Activated T-cell treated with anti-CD3 and anti-CD28 coated beads for 4 hours (primary cell): ENCODE measurements at regions not wholly inside any gene's neighbourhood (a gene's known extent, or its start where the extent isn't known, plus 50 kb on each side); places are given as distances from the start of the nearest gene placed in this dataset.

Source experiments
- DNase-seq: peaks from one replicate; pipeline ENCODE4 v3.0.0-alpha.2; 2020

DNA sequence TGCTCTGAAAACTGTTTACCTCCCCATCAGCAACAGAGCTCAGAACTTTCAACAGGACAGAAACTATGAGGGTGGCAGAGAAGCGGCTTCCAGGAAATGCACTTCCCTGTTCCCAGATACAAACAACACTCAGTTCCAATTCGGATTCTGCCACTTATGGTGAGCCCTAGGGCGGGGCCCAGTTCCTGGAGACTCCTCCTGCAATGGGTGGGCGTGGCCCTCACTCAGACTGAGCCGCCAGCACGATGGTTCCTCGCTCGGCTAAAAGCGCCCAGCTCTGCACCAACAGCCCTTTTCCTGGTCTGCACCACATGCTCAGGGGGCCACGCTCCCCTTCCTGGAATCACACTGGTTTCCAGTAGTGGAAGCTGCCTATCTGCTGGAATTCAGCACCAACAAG is 314.1 kb downstream of the CTTN start:
- no peak for DNase-seq

DNA sequence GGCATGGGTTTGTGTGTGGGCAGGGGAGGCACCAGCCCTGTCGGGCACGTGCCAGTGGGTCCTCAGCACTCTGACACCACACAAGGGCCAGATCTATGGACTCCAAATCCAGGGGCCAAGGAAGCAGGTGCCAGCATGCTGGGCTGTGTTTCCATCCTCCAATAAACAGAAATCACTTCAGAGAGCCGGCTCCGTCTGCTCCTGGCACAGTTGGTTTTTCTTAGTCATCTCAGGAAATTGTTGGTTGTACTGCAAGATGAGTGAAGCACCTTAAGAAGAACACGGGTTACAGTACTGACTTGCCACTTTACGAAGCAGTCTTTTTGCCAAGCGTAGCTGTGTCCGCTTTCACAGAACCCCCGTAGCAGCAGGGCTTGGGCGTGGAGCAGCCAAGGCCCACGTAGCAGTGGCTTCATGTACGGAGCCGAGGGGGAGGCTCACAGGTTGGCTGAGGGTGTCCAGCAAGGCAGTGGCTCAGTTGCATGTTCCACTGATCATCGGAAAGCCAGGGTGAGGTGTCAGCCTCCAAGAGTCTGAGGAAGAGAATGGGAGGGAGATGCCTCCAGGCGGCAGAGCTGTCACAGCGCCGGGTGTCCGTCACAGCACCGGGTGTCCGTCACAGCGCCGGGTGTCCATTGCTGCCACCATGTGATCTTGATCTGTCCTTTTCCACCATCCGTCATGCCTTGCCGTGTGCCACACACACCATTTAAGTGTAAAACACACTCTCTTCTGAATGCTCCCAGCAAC is 314.9 kb downstream of the CTTN start:
- DNase-seq = no peak

DNA sequence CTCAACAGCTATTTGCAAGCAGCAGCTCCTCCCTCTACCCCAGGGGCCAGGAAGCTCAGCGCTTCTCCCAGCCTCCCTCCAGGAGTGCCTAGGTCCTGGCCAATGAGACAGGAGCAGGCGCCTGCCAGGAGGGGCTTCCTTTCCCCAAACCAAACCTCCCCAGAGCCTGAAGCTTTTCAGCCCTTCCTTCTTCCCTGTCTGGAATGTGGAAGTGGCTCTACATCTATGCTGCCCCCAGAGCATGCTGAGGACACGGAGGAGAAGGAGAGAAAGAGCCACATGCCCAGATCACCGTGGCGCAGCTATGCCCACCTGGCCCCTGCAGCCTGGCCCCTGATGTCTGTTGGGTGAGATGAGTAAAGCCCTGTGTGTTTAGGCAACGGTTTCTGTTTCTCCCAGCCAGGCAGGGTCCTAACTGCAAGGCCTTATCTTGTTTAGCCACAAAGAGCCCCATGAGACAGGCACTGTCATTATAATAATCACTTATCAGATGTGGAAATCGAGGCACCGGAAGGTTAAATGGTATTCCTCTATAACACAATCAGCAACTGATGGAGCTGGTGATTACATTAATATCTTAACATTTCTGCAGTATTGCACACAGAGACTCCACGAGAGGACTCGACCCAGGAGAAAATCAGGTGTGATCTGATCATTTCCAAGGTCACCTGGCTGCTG is 315.8 kb downstream of the CTTN start:
- DNase-seq = no peak

DNA sequence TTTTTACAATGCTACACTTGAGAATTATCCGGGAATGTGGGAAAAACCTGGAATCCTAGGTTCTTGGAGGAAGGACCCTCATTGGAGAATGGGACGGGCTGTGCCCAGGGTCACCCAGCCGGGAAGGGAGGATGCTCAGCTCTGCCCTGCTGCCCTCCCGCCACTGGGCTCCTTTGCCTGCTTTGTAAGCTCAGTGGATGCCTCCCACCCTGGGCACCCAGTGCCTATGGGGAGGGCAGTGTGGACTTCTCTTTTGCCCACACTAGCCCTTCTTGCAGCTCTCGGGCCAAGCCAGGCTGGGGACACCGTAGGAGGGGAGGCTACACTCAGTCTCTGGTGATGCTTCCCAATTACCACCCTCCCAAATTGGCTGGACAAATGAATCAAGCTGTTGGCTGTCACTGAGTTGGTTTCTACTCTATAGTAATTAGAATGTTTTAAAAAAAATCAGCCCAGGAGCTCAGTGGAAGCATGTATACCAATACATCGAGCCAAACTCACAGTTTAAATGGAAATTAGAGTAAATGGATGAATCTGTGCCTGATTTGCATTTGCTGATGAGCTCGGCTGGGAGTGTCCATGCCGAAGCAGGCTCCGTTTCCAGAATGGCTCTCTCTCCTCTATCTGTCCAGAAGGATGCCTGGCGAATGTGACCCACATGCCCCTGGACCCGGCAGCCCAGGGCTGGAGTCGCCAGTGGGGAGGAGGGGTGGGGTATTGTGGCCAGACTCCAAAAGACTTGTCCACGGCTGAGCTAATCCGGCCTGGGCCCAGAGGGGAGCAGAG is 317.0 kb downstream of the CTTN start:
- DNase-seq = no peak

DNA sequence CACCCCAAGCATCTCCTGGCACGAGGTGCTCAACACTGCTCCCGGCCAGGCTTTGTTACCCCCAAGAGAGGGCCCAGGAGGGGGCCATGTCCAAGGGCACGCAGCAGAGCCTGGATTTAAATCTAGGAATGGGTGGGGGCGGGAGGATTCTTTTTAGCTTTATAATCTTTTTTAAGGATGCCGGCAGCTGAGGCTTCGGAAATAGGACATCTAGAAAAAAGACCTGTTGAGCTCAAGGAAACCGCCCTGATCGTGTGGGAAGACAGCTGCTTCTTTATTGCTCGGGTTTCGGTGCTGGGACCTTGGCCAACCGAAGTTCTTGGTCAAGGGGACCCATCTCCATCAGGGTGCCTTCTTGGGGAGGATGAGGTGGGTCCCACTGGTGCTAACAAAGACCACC is 317.9 kb downstream of the CTTN start:
- no peak for DNase-seq

DNA sequence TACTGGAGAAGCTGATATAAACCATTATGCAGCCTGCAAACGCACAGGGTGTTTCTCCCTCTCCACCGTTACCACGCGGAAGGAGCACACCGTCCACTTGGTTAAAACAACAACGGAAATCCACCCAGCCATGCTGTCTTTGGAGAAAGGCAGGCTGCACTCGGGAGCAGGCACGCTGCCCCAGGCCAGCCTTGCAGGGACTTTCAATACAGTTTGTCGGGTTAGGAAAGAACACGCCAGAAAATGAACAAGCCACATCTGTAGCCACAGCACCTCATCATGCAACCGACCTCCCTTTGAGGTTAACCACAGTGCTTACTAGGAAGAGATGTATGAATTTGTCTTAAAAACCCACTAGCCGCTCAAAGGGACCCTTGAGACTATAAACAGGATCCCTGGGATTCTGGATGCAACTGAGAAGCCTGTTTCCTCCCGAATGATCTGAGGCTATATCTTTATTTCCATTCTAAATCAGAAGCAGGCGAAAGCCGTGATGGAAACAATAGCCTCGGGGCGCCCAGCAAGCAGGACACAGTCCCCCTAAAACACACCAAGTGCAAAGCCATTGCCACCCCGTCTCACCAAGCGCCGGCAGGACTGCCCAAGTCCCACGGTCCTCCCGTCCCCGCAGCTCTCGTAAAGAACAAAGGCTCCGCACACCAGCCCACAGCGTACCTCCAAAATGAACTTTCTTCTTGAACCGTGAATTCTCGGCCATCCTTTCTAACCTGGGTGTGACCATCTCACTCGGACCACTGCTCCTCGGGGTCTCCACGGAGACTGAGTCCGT is 318.9 kb downstream of the CTTN start:
- no peak for DNase-seq

DNA sequence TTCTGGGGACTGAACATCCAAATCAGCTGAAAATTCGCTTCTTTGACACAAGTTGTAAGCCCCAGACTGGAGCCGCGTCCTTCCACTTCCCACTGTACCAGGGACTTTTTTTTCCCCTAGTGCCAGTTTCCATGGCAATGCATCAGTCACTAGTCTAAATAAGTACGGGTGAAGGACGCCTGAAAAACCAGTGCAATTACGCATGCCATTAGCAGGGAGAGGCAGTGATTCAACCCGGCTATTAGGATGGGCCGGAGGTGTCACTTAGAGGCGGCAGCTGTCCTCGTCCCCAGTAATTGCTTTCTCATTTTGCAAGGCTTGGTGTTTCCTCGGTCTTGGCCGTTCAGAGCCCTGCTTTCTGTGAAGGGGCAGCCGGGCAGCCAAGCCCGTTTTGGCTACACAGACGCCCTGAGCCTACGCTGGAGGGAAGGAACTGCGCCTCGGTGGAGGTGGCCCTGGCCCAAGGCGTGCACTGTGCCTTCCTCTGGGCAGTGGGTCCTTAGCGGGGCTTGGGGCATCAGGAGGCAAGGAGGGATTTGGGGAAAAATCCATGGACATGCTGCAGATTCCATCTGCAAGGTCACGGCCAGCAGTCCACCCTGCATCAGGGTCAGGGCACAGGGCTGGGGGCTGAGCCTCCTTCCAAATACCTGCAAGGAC is 319.7 kb downstream of the CTTN start:
- no peak for DNase-seq

DNA sequence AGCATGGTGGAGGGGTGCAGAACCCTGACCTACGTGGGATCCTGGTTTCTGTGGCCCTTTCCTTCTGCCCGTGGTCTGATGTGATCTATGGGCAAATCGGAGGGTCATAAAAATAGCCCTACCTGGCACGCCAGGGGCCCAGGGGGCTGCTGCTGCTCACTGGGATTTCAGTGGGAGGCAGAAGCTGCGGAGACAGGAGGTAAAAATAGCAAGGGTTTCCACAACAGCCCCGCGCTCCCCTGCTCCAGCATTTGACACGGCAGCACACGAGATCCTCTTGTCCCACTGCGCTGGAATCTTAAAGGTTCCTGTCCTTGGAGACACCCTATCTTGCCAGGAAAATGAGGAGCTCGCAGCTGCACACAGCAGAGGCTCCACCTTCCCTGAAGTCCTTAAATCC is 321.2 kb downstream of the CTTN start:
- no peak for DNase-seq

DNA sequence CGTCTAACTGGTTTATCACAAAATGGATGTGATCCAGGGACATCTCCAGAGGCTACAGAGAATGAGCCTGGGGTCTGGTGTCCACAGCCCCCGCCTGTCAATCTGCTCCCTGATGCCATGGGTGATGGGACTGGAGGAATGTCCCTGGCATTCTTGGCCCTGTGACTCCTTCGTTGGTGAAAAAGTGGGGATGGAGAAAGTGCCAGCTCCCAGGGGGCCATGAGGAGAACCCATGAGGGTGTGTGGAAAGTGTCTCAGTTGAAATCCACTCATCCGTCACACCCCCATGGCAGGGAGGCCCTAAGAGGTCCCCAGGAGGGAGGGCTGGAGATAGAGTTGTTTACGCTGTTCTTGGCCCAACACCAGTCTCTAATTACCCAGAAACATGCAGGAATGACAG is 322.0 kb downstream of the CTTN start:
- no peak for DNase-seq

DNA sequence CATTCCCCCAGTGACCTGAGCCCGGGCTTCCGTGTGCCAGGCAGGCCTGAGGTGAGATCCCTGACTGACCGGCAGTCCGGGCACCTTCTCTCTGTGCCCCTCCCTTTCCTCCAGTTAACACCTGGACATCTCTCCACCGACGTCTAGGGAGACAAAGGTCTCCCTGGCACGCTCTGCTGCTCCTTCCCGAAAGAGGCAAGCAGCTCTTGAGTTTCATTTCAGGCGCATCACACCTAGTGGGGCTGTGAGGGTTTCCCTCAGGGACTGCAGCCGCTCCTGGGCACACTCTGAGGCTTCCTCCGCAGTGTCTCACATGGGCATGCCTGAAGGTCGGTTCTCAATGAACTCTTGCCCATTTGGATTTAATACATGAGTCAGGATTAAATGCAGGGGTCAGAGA is 322.7 kb downstream of the CTTN start:
- no peak for DNase-seq

DNA sequence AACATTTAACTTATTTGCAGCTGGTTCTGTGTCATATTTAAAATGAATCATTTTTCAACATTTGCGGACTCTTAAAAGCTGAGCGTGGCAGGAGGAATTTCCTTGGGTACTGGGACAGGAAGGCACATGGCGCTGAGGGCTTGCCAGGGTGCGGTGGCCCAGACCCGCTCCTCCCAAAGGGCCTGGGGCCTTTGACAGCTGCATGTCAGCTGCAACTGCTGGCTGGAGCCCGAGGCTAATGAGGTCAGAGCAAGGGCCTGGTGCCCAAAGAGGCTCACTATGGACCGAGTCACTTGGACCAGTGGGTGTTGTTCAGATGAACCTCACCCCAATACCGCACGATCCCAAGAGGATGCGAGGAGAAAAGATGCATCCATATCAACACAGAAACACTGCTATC is 326.9 kb downstream of the CTTN start:
- DNase-seq = no peak

DNA sequence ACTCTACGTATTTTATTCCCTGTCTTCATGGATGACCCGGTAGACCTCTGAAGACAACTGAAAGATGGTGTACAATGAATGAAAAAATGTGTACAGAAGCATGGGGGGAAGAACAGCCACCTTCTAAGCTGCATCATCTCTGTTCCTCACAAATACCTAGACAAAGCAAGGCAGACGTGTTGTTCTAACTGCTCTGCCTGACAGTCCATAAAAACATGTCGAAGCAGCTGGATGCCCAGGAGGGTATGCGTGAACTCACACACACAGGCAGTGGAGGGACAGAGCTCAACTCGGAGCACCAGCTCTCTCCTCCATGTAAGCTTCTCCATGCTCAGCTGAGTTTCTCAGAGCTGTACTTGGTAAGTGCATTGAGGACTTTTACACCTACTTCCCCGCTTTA is 327.4 kb downstream of the CTTN start:
- no peak for DNase-seq

DNA sequence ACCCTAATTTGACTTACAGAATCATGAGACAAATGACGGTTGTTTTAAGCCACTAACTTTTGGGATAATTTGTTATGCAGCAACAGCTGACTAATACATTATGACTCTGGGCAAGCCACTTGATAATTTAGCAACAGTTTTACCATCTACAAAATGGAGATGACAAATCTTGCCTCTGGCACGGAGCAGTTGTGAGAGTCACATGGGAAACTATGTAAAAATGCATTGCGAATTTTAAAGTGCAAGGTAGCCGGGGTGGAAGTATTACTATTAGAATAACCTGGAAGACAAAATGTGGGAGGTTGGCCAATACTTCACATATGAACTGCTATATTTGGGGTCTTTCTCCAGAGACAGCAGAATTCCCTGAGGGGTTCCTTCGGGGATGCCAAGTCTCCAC is 328.7 kb downstream of the CTTN start:
- DNase-seq = no peak

DNA sequence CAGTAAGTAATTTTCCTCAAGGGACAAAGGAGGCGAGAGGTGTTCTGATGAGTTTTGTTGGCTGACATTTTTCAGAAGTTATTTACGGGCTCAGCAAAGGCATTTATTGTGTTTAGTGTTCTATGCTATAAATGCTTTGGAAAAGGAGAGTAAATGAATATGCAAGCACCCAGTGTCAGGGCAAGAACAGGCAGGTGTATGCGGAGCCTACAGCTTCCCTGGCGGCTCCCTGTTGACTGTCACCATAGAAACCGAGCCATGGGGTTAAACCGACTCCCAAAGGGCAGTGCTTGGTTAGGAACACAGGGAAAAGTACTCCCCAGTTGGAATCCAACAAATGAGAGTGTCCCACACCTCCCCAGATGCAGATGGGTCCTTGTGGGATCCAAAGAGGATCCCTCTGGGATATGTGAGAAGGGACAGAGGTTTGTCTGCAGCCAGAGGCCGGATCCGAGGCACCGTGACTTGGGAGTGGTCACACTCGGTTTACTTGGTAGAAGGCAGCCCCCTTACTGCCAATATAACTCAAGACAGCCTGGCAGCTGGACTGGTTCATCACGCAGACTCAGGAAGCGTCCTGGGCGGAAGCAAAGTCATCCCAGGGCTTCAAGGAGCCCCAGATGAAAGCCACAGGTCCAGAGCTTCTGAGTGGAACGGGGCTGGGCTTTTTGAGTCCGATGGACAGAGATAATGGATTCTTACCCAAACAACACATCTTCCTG is 329.7 kb downstream of the CTTN start:
- no peak for DNase-seq

DNA sequence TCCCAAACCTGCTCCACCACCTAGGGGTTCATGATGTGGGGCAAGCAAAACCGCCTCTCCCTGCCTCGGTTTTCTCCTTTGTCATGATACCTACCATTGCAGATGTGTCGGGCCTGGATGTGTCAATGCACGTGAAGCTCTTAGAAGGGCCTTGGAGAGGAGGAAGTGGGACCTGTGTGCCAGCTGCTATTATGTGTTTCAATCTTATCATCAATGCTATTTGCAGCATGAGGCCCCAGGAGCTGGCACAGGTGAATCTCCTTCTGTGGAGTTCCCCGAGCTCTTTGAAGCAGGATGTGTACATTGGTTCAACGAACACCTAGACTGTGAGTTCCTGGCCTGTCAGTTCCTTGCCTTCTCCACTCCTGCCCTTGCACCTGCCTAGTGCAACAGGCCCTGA is 331.6 kb downstream of the CTTN start:
- DNase-seq = no peak

DNA sequence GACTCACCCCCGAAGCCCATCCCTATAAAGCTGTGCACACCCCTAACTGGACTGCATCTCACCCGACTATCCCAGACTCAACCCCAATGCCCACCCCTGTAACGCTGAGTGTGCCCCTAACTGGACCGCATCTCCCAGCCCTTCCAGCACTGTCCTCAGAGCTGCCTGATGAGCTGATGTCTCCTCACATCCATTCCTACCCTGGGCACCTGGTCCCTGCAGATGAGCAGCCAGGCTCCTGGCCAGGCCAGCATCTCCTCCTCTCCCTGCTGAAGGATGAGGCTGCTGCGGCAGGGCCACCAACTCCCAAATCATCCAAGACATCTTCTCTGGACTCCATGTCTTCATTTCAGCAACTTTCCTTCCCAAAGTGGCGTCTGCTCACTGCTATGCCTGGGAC is 332.1 kb downstream of the CTTN start:
- no peak for DNase-seq

DNA sequence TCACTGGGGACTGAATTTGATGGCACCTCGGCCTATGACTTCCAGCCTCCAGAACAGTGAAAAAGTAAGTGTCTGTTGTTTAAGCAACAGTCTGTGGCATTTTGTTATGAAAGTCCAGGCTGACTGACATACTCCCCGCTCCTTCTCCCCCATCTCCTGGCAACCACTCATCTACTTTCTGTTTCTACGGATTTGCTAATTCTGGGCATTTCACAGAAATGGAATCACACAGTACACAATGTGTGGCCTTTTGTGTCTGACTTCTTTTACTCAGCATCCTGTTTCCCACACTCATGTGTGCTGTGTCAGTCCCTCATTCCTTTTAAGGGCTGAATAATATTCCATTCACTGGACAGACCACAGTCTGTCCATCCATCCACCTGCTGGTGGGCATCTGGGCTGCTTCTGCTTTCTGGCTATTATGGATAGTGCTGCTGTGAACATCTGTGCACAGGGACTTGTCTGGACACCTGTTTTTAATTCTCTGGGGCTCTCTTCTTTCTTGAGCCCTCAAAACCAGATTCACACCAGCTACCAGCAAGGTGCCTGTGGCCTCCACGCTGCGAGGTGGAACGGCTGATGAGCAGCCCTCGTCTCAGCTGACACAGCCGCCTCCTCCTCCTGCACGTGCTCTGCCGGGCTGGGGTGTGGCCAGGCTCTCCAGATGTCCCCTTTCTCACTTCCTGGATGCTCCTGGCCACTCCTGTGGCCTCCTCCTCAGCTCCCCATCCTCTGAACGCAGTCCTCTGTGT is 333.1 kb downstream of the CTTN start:
- DNase-seq = no peak

DNA sequence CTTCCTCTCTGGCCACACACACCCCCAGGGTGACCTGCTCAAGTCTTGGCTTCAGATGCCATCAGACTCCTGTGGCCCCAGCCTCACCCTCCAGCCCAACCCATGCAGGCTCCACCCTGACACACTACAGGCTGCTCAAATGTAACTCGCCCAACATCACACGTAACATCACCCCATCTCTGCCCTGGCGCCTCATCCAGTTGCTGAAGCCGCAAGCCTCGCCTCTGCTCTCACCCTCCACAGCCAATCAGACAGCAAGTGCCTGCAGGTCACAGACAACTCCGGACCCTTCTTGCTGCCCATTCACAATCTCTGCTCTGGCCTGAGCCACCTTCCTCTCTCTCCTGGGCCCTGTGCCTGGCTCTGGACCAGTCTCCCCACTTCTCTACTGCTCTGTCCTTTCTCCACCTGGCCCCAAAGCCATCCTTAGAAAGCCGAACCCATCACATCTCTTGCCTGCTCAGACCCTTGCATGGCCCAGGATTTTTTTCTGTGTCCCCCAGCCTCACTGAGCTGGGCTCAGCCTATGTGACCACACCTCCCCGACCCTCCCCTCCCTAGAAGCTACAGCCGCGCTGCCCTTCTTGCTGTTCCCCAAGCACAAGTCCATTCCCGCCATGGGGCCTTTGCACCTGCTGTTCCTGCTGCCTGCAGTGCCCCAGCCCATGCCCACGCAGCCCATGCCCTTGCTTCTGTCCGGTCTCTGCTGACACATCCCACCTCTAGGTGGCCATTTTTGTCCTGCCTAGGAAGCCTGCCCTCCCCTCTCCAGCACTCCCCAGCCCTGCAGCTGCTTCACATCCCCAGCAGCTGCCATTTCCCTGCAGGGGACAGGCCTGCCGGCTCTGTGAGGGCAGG is 333.9 kb downstream of the CTTN start:
- DNase-seq = no peak

DNA sequence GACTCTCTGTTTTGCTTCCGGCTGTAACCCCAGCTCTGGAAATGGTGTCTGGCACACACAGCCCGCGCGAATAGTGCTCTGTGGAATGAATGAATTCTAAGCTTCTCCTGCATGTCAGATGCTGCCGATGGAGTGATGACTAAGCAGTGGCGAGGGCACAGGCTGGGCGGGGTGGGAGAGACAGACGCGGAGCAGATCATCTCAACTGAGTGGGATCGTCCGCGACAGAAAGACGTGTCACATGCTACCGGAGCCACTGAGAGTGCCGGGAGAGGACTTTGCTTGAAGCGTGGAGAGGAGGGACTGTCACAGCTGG is 334.5 kb downstream of the CTTN start:
- DNase-seq = no peak
